Dedifferentiated amniotic fluid mesenchymal stem cell (primary cell): ENCODE measurements at regions not wholly inside any gene's neighbourhood (a gene's known extent, or its start where the extent isn't known, plus 50 kb on each side); places are given as distances from the start of the nearest gene placed in this dataset.
"Not testable (repeated sequence)": the region's sequence is repeated elsewhere in the genome, so short reads cannot be mapped to it uniquely, and the experiment has no call there.

Experiments
- DNase-seq: peaks from one replicate; pipeline ENCODE4 v3.0.0-alpha.2; 2016; ENCODE audit errors: extremely low spot score

DNA sequence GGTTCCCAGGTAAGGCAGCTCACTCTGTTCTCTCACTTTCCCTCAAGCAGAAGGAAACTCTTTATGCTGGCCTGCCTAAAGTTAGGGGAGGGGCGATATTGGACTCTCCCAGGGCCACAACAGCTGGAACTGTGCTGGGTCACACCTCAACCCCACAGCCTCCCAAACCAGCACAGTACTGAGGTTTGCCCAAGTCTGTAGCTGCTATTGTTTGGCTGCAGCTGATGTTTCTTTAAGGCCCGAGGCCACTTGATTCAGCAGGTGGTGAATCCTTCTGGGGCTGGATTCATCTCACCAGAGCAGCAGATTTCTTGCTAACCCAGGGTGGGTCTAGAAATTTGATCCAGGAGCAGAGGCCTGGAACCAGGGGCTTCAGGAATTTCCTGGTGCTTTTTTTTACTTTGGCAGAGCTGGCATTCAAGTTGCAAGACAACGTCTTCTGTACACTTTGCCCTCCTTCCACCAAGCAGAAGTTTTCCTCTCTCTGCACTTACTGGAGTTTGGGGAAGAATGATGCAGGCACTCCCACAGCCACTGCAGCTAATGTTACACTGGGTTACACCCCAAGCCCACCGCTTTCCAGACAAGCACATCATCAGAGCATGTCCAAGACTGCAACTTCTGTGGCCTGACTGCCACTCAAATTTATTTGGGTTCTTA, 544.7 kb upstream of the NDST4 start:
- DNase-seq: no peak

- no peak for DNase-seq
These were observed 542.2 kb upstream of the NDST4 start for GRCh38 chr4:115655626-115656025.

DNA sequence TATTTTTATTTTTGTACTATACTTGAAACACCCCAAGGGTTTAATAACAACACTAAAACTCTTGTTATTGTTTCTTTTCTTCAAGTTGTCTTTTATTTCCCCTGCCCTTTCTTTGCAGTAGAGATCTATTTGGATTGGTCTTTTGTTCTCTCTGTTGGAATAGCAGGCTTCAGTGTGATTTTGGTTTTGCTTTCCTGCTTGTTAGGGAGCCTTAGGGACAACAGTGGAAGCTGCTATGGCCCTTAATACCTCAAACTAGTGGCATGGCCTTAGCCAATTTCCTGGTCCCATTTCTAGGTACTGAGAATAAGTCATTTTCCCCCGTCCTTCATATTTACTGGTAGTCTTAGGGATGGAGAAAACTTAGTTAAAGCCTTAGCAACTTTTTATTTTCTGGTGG, 535.4 kb upstream of the NDST4 start:
- no peak for DNase-seq

DNA sequence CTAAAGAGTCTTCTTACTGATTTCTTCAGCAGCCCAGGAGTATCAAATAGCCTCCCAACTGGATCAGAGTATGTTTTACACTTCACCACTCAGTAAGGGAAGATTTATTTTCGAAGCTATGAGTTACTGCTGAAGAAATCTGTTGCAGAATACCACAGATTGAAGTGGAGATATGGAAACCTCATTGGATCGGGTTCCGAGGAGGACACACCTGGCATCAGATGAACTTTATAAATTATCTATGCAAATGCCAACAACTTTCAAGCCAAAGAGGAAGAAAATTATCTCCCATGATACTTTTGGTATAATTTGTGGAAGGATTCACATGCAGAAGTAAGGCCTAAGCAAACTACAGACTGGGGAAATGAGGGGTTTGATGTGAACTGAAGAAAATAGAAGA, 515.9 kb upstream of the NDST4 start:
- no peak for DNase-seq

- no peak for DNase-seq
These were observed 496.2 kb upstream of the NDST4 start for GRCh38 chr4:115609631-115610030.

- no peak for DNase-seq
These were observed 493.9 kb upstream of the NDST4 start for GRCh38 chr4:115607311-115607710.

GRCh38 chr4:115596265-115597001, 483.0 kb upstream of the NDST4 start:
- no peak for DNase-seq

- no peak for DNase-seq
These were observed 467.5 kb upstream of the NDST4 start for GRCh38 chr4:115580901-115581300.

GRCh38 chr4:115575851-115576250, 462.4 kb upstream of the NDST4 start:
- DNase-seq: no peak

- no peak for DNase-seq
These were observed 449.1 kb upstream of the NDST4 start for GRCh38 chr4:115562506-115562905.

DNA sequence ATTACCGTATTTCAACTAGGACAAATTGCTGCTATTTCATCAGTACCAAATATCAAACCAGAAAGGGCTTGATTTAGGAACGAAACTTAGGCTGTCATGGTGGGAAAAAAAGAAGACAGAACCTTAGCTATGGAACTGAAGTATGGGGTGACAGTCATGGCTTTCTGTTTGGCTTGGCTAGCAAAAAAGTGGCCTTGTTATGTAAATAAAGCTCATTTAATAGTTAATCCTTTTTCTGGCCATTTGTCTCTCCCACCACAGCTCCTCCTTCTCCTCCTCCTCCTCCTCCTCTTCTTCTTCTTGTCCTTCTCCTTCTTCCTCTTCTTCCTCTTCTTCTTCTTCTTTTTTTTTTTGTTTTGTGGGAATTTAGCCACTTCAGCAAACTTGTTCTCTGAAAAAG, 434.7 kb upstream of the NDST4 start:
- no peak for DNase-seq

GRCh38 chr4:115537387-115537786, 424.0 kb upstream of the NDST4 start:
- no peak for DNase-seq

DNA sequence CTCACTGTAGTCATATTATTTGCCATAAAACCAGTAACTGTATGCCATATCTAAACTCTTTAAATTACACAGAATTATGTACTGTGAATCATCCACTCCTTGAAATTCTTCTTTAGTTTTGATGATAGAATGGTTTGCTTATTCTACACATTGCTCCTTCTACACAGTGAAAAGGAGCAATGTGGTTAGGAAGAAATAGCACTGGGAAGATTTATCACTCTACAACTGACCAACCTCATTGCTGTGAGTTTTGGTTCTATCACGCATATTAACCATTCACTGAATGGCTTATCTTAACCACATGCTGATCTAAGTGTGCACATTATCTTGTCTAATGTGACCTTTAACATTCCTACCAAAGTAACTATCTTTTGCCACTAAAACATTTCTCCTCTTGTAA, 415.7 kb upstream of the NDST4 start:
- DNase-seq: no peak

DNA sequence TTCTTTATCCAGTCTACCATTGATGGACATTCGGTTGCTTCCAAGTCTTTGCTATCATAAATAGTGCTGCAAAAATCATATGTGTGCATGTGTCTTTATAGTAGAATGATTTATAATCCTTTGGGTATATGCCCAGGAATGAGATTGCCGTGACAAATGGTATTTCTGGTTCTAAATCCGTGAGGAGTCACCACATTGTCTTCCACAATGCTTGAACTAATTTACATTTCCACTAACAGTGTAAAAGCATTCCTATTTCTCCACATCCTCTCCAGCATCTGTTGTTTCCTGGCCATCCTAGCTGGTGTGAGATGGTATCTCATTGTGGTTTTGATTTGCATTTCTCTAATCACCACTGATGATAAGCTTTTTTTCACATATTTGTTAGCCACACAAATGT, 406.1 kb upstream of the NDST4 start:
- DNase-seq: not testable (repeated sequence)

GRCh38 chr4:115515772-115516171, 402.4 kb upstream of the NDST4 start:
- DNase-seq: no peak

- DNase-seq: no peak
These were observed 401.9 kb upstream of the NDST4 start for GRCh38 chr4:115515366-115515765.

DNA sequence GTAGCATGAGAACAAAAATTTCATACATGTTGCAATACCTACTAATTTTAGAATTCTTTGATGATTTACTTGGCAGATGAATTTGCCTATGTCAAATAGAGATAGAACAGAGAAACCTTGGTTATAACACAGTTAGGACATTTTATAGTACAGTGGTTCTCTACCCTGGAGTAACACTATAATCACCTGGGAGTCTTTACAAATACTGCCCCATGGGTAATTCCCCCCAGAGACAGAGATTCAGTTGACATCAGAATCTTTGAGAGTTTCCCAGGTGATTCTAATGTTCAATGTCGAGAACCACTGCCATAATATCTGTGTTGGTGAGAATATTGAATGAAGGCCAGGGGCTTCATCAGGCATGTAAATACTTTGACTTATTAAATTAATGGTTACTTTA, 401.3 kb upstream of the NDST4 start:
- no peak for DNase-seq

DNA sequence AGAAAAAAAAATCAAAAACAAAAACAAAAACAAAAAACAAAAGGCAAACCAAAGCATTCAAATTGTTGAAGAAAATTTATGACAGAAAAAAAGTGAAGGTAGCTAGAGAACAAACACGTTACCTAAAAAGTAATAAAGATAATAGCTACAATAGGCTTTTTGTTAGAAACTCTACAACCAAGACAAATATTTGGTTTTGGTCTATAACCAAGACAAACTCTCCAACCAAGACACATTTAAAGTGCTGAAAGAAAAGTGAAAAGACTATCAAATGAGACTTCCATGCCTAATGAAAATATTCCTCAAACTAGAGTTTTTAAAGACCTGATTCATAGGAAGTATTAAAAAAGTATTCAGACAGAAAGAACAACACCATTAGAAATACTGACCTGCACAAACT, 391.9 kb upstream of the NDST4 start:
- no peak for DNase-seq

DNA sequence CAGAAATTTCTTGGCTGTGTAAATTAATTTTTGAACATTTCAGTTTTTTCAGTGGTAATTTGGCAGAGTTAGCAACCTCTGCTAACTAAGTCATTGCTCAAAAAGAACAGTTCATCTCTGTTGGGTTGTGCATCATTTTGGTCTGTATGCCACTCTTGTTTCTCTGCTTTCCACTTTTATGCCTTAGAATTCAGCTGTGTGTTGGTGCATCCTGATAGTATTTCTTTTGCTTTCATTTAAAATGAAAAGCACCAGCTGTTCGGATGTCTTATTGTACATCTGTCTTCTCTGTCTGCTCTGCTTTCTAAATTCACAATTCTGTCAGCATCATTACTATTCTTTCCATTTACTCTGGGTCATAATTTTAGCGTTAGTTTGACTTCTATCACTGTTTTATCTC, 388.2 kb upstream of the NDST4 start:
- no peak for DNase-seq

- not testable (repeated sequence) for DNase-seq
These were observed 380.4 kb upstream of the NDST4 start for GRCh38 chr4:115493770-115494169.

- DNase-seq: no peak
These were observed 378.3 kb upstream of the NDST4 start for GRCh38 chr4:115491686-115492085.

GRCh38 chr4:115489279-115489678, 375.9 kb upstream of the NDST4 start:
- no peak for DNase-seq

DNA sequence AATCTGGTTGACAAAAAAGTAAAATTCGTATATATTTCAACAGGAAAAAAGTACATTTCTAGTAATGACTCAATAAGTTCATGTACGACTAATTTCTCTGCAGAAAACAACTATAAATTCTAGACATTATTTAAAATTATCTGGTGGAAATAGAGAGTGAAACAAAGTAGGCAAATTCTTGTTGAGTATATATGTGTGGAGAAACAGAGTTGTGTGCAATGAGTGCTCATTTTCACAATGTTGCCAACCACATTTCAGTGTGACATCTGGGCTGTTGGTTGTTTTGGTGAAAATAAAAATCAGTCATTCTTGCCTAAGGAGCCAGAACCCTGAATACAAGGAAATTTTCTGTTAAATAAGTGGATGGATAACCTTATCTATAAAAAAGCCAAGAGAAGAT, 372.0 kb upstream of the NDST4 start:
- no peak for DNase-seq

GRCh38 chr4:115484479-115484878, 371.1 kb upstream of the NDST4 start:
- DNase-seq: no peak
